ENCODE measurements at regions not wholly inside any gene's neighbourhood (a gene's known extent, or its start where the extent isn't known, plus 50 kb on each side); places are given as distances from the start of the nearest gene placed in this dataset.
"Not testable (repeated sequence)": the region's sequence is repeated elsewhere in the genome, so short reads cannot be mapped to it uniquely, and the experiment has no call there.

GRCh38 chr3:28012830-28013229 is 228.6 kb upstream of the CMC1 start:
- no peak for DNase-seq (ENCODE audit: extremely low read depth in 1 of 11, low read depth in 9 of 11, low spot score in 4 of 11)

- no peak for DNase-seq (ENCODE audit: extremely low read depth in 1 of 11, low read depth in 9 of 11, low spot score in 4 of 11)
Measured at GRCh38 chr3:28013864-28014473, 227.4 kb upstream of the CMC1 start.

- no peak for DNase-seq (ENCODE audit: extremely low read depth in 1 of 11, low read depth in 9 of 11, low spot score in 4 of 11)
Measured at GRCh38 chr3:28018925-28019718, 222.3 kb upstream of the CMC1 start.

GRCh38 chr3:28019740-28020139 is 221.7 kb upstream of the CMC1 start:
- DNase-seq (ENCODE audit: extremely low read depth in 1 of 11, low read depth in 9 of 11, low spot score in 4 of 11), result no peak

- no peak for DNase-seq (ENCODE audit: extremely low read depth in 1 of 11, low read depth in 9 of 11, low spot score in 4 of 11)
Measured at GRCh38 chr3:28022916-28023315, 218.5 kb upstream of the CMC1 start.

GRCh38 chr3:28028554-28028953 is 212.9 kb upstream of the CMC1 start:
- no peak for DNase-seq (ENCODE audit: extremely low read depth in 1 of 11, low read depth in 9 of 11, low spot score in 4 of 11)

GRCh38 chr3:28033059-28033784 is 208.2 kb upstream of the CMC1 start:
- no peak for DNase-seq (ENCODE audit: extremely low read depth in 1 of 11, low read depth in 9 of 11, low spot score in 4 of 11)

- no peak for DNase-seq (ENCODE audit: extremely low read depth in 1 of 11, low read depth in 9 of 11, low spot score in 4 of 11)
Measured at GRCh38 chr3:28036599-28037575, 204.5 kb upstream of the CMC1 start.

GRCh38 chr3:28039234-28039633 is 202.2 kb upstream of the CMC1 start:
- no peak for DNase-seq (ENCODE audit: extremely low read depth in 1 of 11, low read depth in 9 of 11, low spot score in 4 of 11)

GRCh38 chr3:28039829-28040228 is 201.6 kb upstream of the CMC1 start:
- DNase-seq (ENCODE audit: extremely low read depth in 1 of 11, low read depth in 9 of 11, low spot score in 4 of 11), result no peak

- no peak for DNase-seq (ENCODE audit: extremely low read depth in 1 of 11, low read depth in 9 of 11, low spot score in 4 of 11)
Measured at GRCh38 chr3:28042095-28042635, 199.3 kb upstream of the CMC1 start.

GRCh38 chr3:28042707-28043106 is 198.7 kb upstream of the CMC1 start:
- no peak for DNase-seq (ENCODE audit: extremely low read depth in 1 of 11, low read depth in 9 of 11, low spot score in 4 of 11)

- no peak for DNase-seq (ENCODE audit: extremely low read depth in 1 of 11, low read depth in 9 of 11, low spot score in 4 of 11)
Measured at GRCh38 chr3:28050120-28050519, 191.3 kb upstream of the CMC1 start.

- no peak for DNase-seq (ENCODE audit: extremely low read depth in 1 of 11, low read depth in 9 of 11, low spot score in 4 of 11)
Measured at GRCh38 chr3:28050885-28051284, 190.5 kb upstream of the CMC1 start.

- DNase-seq (ENCODE audit: extremely low read depth in 1 of 11, low read depth in 9 of 11, low spot score in 4 of 11), result no peak
Measured at GRCh38 chr3:28053759-28054158, 187.7 kb upstream of the CMC1 start.

GRCh38 chr3:28056806-28057205 is 184.6 kb upstream of the CMC1 start:
- DNase-seq (ENCODE audit: extremely low read depth in 1 of 11, low read depth in 9 of 11, low spot score in 4 of 11), result no peak

GRCh38 chr3:28057539-28057938 is 183.9 kb upstream of the CMC1 start:
- no peak for DNase-seq (ENCODE audit: extremely low read depth in 1 of 11, low read depth in 9 of 11, low spot score in 4 of 11)

GRCh38 chr3:28059199-28059598 is 182.2 kb upstream of the CMC1 start:
- DNase-seq (ENCODE audit: extremely low read depth in 1 of 11, low read depth in 9 of 11, low spot score in 4 of 11), result not testable (repeated sequence)

GRCh38 chr3:28066020-28066419 is 175.4 kb upstream of the CMC1 start:
- DNase-seq (ENCODE audit: extremely low read depth in 1 of 11, low read depth in 9 of 11, low spot score in 4 of 11), result no peak

All from renal cortex interstitium (tissue), 11 donors.